A549 (cell line): ENCODE measurements at regions not wholly inside any gene's neighbourhood (a gene's known extent, or its start where the extent isn't known, plus 50 kb on each side); places are given as distances from the start of the nearest gene placed in this dataset.

Experiments
- ATAC-seq, 2 experiments: fragments of 200-7000 bp in 1 of 2; fragments of >200 bp in 1 of 2; cut with Nextera tagmentation in 1 of 2; cut with Tn5 transposase in 1 of 2; 3 replicates each; pipeline versions ENCODE4 v1.8.0 to v1.9.1; 2018 to 2020; ENCODE audit warnings: mild to moderate bottlenecking in 1 of 2, moderate library complexity in 1 of 2
- CTCF ChIA-PET: fragments of 300-600 bp; sonication (Branson Sonifier 250); formaldehyde crosslinking; extraction: SDS; loops from one replicate; lab custom pipeline; 2021; ENCODE audit warnings: antibody characterized with exemption, inconsistent platforms; lab: Yijun Ruan, JAX
- POLR2A ChIA-PET: fragments of 350-600 bp; formaldehyde crosslinking; extraction: SDS; loops from one replicate; lab custom pipeline; 2021; ENCODE audit warnings: antibody characterized with exemption, inconsistent platforms; lab: Yijun Ruan, JAX
- DNase-seq, 2 experiments: peaks; one replicate each; pipeline versions ENCODE4 v3.0.0 to v3.0.0-alpha.2; 2011 to 2016; ENCODE audit warnings: low read depth in 1 of 2, low spot score in 1 of 2
- FAIRE-seq: peaks from 2 replicates; lab custom pipeline; 2011; peaks lifted over from hg19 to GRCh38; lab: Jason Lieb, UNC
- H3K27ac ChIP-seq, 2 experiments: fragments of >200 bp; sonication (Bioruptor Twin); formaldehyde crosslinking; 3 replicates each; pipeline ENCODE4 v1.5.1; 2016 to 2017
- H3K4me1 ChIP-seq: fragments of >200 bp; sonication (Bioruptor Twin); formaldehyde crosslinking; 3 replicates; pipeline ENCODE4 v1.6.1; 2016
- H3K4me2 ChIP-seq: fragments of >200 bp; sonication (Bioruptor Twin); formaldehyde crosslinking; 3 replicates; pipeline ENCODE4 v1.6.1; 2016
- H3K4me3 ChIP-seq: fragments of >200 bp; sonication (Bioruptor Twin); formaldehyde crosslinking; 3 replicates; pipeline ENCODE4 v1.5.1; 2016
- H3K9me3 ChIP-seq: fragments of >200 bp; sonication (Bioruptor Twin); formaldehyde crosslinking; 3 replicates; pipeline ENCODE4 v1.6.1; 2016
- BHLHE40 ChIP-seq: IDR thresholded peaks from 2 replicates; pipeline ENCODE4 v1.6.1; 2012; ENCODE audit warnings: low read depth, low read length, inconsistent platforms
- CBX2 ChIP-seq: fragments of 200-600 bp; sonication (generic); IDR thresholded peaks from 2 replicates; pipeline ENCODE4 v1.6.1; 2016; ENCODE audit warnings: low read depth, mild to moderate bottlenecking, borderline replicate concordance
- CBX8 ChIP-seq: fragments of 200-600 bp; sonication (generic); IDR thresholded peaks from 2 replicates; pipeline ENCODE4 v1.6.1; 2016
- CEBPB ChIP-seq, 2 experiments: fragments of >200 bp in 1 of 2; sonication (Bioruptor Twin) in 1 of 2; formaldehyde crosslinking in 1 of 2; IDR thresholded peaks; 2 replicates each; pipeline ENCODE4 v1.6.1; 2012 to 2016
- FOSB ChIP-seq: fragments of 250-450 bp; sonication (Bioruptor Pico); IDR thresholded peaks from 2 replicates; pipeline ENCODE4 v1.5.0; 2020; ENCODE audit warnings: mild to moderate bottlenecking, moderate library complexity
- FOXS1 ChIP-seq: fragments of 250-450 bp; sonication (Bioruptor Pico); IDR thresholded peaks from 2 replicates; pipeline ENCODE4 v1.5.0; 2020; ENCODE audit warnings: mild to moderate bottlenecking, moderate library complexity
- GATA3 ChIP-seq: IDR thresholded peaks from 2 replicates; pipeline ENCODE4 v1.6.1; 2012; ENCODE audit warnings: borderline replicate concordance
- HDAC2 ChIP-seq: fragments of 200-600 bp; sonication (generic); IDR thresholded peaks from 2 replicates; pipeline ENCODE4 v1.6.1; 2016
- HOXB5 ChIP-seq: fragments of 250-450 bp; sonication (Bioruptor Pico); IDR thresholded peaks from 2 replicates; pipeline ENCODE4 v1.5.0; 2020; ENCODE audit warnings: mild to moderate bottlenecking, moderate library complexity
- JUN ChIP-seq, 2 experiments: fragments of >200 bp; sonication (Bioruptor Twin); formaldehyde crosslinking; IDR thresholded peaks; 2 replicates in 1 of 2; 3 replicates in 1 of 2; pipeline ENCODE4 v1.6.1; 2016 to 2017
- JUNB ChIP-seq: fragments of >200 bp; sonication (Bioruptor Twin); formaldehyde crosslinking; IDR thresholded peaks from 2 replicates; pipeline ENCODE4 v1.6.1; 2016
- KDM5A ChIP-seq: fragments of 200-600 bp; sonication (generic); IDR thresholded peaks from 2 replicates; pipeline ENCODE4 v1.6.1; 2016; ENCODE audit warnings: antibody characterized with exemption, mild to moderate bottlenecking
- MAFK ChIP-seq: fragments of 450-650 bp; IDR thresholded peaks from 2 replicates; pipeline ENCODE4 v1.6.1; 2014; ENCODE audit not compliant: partially characterized antibody
- MAZ ChIP-seq: fragments of 150-350 bp; IDR thresholded peaks from 2 replicates; pipeline ENCODE4 v1.6.1; 2014; ENCODE audit warnings: antibody characterized with exemption, low read depth, low read length, borderline replicate concordance
- NPAS2 ChIP-seq: fragments of 250-450 bp; sonication (Bioruptor Pico); IDR thresholded peaks from 2 replicates; pipeline ENCODE4 v1.8.0; 2022; ENCODE audit warnings: mild to moderate bottlenecking, moderate library complexity, borderline replicate concordance
- PBX3 ChIP-seq: IDR thresholded peaks from 2 replicates; pipeline ENCODE4 v1.6.1; 2012
- POLR2AphosphoS2 ChIP-seq: conservative IDR thresholded peaks from 2 replicates; pipeline ENCODE4 v1.6.1; 2012; ENCODE audit warnings: low read length, improper control_type of control experiment, inconsistent platforms
- RARB ChIP-seq: fragments of 250-450 bp; sonication (Bioruptor Pico); IDR thresholded peaks from 2 replicates; pipeline ENCODE4 v1.8.0; 2021; ENCODE audit warnings: mild to moderate bottlenecking, moderate library complexity
- RCOR1 ChIP-seq: fragments of 150-350 bp; IDR thresholded peaks from 2 replicates; pipeline ENCODE4 v1.6.1; 2014; ENCODE audit warnings: antibody characterized with exemption, low read length, low read depth
- SMC3 ChIP-seq: fragments of >200 bp; sonication (Bioruptor Twin); formaldehyde crosslinking; IDR thresholded peaks from 3 replicates; pipeline ENCODE4 v1.6.1; 2018; ENCODE audit warnings: inconsistent platforms
- SREBF2 ChIP-seq: fragments of 450-650 bp; IDR thresholded peaks from 2 replicates; pipeline ENCODE4 v1.6.1; 2014; ENCODE audit warnings: mild to moderate bottlenecking, moderate library complexity
- TFCP2L1 ChIP-seq: fragments of 250-450 bp; sonication (Bioruptor Pico); IDR thresholded peaks from 2 replicates; pipeline ENCODE4 v1.5.0; 2021; ENCODE audit warnings: mild to moderate bottlenecking
- ZC3H11A ChIP-seq: fragments of 450-650 bp; IDR thresholded peaks from 2 replicates; pipeline ENCODE4 v1.6.1; 2014; ENCODE audit warnings: antibody characterized with exemption, mild to moderate bottlenecking
- ZFP36 ChIP-seq: fragments of 450-650 bp; IDR thresholded peaks from 2 replicates; pipeline ENCODE4 v1.6.1; 2014; ENCODE audit warnings: borderline replicate concordance; ENCODE audit not compliant: partially characterized antibody
- ZNF302 ChIP-seq: fragments of 250-450 bp; sonication (Bioruptor Pico); IDR thresholded peaks from 2 replicates; pipeline ENCODE4 v1.9.0; 2021; ENCODE audit warnings: inconsistent platforms, mild to moderate bottlenecking, moderate library complexity
- whole genome bisulfite sequencing: methylation state at CpG from one replicate; pipeline ENCODE4 v1.1.6; 2017; ENCODE audit errors: missing lambda C conversion rate; 5-methylcytosine and 5-hydroxymethylcytosine counted together
- TF ChIP-seq, protein P1 (sequence below): fragments of 150-350 bp; IDR thresholded peaks from 2 replicates; pipeline ENCODE4 v1.6.1; 2014; ENCODE audit warnings: low read depth, mild to moderate bottlenecking, low read length
- TF ChIP-seq, protein P2 (sequence below): fragments of >200 bp; sonication (Bioruptor Twin); formaldehyde crosslinking; IDR thresholded peaks from 3 replicates; pipeline ENCODE4 v1.6.1; 2016
- TF ChIP-seq, protein P3 (sequence below): fragments of >200 bp; sonication (Bioruptor Twin); formaldehyde crosslinking; IDR thresholded peaks from 3 replicates; pipeline ENCODE4 v1.5.1; 2016
- TF ChIP-seq, protein P4 (sequence below): IDR thresholded peaks from 2 replicates; pipeline ENCODE4 v1.6.1; 2012

DNA sequence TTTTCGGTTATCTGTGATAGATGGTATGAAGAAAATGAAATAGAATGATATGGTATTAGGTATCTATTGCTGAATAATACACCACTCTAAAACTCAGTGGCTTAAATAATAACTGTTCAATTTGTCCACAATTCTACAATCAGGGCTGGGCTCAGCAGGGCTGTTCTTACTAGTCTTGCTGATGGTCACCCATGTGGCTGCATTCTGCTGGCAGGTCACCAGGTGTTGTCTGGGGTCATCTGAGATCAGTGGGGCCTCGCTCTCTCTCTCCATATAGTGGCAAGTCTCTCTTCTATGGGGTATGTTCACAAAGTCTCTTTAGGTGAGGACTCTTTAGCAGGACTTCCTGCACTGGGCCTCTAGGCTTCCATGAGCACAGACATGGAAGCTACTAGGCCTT lies 130.4 kb upstream of the SORCS3 start:
- H3K4me1 ChIP-seq: no peaks in the 10 kb centered on the region
- no peak for DNase-seq
- H3K9me3 ChIP-seq: no peaks in the 10 kb centered on the region
- no peak overlapping the region for H3K4me3 ChIP-seq
- ChIA-PET POLR2A (no interaction called here), CTCF (no interaction called here)
- ATAC-seq: no peak
- FAIRE-seq: no peak
- no peak overlapping the region for H3K4me2 ChIP-seq
- no peak for TF ChIP-seq TFCP2L1
- no peak for TF ChIP-seq HDAC2
- TF ChIP-seq JUN (IDR thresholded peaks at IDR 0.05): no peak
- no peak for TF ChIP-seq CBX2
- TF ChIP-seq JUNB: no peak
- no peak for TF ChIP-seq PBX3
- TF ChIP-seq MAFK: no peak
- TF ChIP-seq FOXS1 (CRISPR knock-in tag): no peak
- TF ChIP-seq FOSB (CRISPR knock-in tag): no peak
- TF ChIP-seq CEBPB (IDR thresholded peaks at IDR 0.05): no peak
- TF ChIP-seq RARB (CRISPR knock-in tag): no peak
- no peak for TF ChIP-seq SREBF2
- no peak for TF ChIP-seq SMC3
- TF ChIP-seq GATA3: no peak
- TF ChIP-seq POLR2AphosphoS2: no peak
- TF ChIP-seq CBX8: no peak
- TF ChIP-seq KDM5A: no peak
- no peak for TF ChIP-seq ZC3H11A
- TF ChIP-seq, protein P1, sequence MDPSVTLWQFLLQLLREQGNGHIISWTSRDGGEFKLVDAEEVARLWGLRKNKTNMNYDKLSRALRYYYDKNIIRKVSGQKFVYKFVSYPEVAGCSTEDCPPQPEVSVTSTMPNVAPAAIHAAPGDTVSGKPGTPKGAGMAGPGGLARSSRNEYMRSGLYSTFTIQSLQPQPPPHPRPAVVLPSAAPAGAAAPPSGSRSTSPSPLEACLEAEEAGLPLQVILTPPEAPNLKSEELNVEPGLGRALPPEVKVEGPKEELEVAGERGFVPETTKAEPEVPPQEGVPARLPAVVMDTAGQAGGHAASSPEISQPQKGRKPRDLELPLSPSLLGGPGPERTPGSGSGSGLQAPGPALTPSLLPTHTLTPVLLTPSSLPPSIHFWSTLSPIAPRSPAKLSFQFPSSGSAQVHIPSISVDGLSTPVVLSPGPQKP: no peak
- H3K27ac ChIP-seq: no peak overlapping the region
- WGBS: 27% methylated on average over 2 of the region's 2 CpGs

GRCh38 chr10:104512800-104513199 lies 128.3 kb upstream of the SORCS3 start:
- ChIA-PET POLR2A (no interaction called here), CTCF (interaction anchor here (1.5 kb wide), 1 partner anchor 10 kb away, joined by 4 read pairs; no protein-coding TSS in a partner anchor)
- Histone ChIP-seq H3K4me1 (no peaks in the 10 kb centered on the region), H3K27ac (no peak overlapping the region), H3K4me3 (no peak overlapping the region), H3K4me2 (no peak overlapping the region), H3K9me3 (no peaks in the 10 kb centered on the region)
- DNase-seq (no peak), ATAC-seq (no peak), FAIRE-seq (no peak)
- no peak for TF ChIP-seq MAZ
- no peak for TF ChIP-seq RCOR1
- TF ChIP-seq, protein P2, sequence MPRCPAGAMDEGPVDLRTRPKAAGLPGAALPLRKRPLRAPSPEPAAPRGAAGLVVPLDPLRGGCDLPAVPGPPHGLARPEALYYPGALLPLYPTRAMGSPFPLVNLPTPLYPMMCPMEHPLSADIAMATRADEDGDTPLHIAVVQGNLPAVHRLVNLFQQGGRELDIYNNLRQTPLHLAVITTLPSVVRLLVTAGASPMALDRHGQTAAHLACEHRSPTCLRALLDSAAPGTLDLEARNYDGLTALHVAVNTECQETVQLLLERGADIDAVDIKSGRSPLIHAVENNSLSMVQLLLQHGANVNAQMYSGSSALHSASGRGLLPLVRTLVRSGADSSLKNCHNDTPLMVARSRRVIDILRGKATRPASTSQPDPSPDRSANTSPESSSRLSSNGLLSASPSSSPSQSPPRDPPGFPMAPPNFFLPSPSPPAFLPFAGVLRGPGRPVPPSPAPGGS: no peak
- no peak for TF ChIP-seq ZC3H11A
- TF ChIP-seq, protein P3, sequence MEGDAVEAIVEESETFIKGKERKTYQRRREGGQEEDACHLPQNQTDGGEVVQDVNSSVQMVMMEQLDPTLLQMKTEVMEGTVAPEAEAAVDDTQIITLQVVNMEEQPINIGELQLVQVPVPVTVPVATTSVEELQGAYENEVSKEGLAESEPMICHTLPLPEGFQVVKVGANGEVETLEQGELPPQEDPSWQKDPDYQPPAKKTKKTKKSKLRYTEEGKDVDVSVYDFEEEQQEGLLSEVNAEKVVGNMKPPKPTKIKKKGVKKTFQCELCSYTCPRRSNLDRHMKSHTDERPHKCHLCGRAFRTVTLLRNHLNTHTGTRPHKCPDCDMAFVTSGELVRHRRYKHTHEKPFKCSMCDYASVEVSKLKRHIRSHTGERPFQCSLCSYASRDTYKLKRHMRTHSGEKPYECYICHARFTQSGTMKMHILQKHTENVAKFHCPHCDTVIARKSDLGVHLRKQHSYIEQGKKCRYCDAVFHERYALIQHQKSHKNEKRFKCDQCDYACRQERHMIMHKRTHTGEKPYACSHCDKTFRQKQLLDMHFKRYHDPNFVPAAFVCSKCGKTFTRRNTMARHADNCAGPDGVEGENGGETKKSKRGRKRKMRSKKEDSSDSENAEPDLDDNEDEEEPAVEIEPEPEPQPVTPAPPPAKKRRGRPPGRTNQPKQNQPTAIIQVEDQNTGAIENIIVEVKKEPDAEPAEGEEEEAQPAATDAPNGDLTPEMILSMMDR: no peak
- TF ChIP-seq ZNF302 (CRISPR knock-in tag): no peak
- no peak for TF ChIP-seq BHLHE40
- TF ChIP-seq, protein P4, sequence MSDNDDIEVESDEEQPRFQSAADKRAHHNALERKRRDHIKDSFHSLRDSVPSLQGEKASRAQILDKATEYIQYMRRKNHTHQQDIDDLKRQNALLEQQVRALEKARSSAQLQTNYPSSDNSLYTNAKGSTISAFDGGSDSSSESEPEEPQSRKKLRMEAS: no peak
- no peak for TF ChIP-seq CBX8
- TF ChIP-seq SMC3: no peak
- TF ChIP-seq FOXS1 (CRISPR knock-in tag): no peak
- TF ChIP-seq ZFP36: no peak
- no peak for TF ChIP-seq HOXB5
- no peak for TF ChIP-seq NPAS2 (CRISPR knock-in tag)
- no peak for TF ChIP-seq TFCP2L1
- WGBS: 35% methylated on average over 8 of the region's 8 CpGs
